ENCODE measurements at regions not wholly inside any gene's neighbourhood (a gene's known extent, or its start where the extent isn't known, plus 50 kb on each side); places are given as distances from the start of the nearest gene placed in this dataset.

DNA sequence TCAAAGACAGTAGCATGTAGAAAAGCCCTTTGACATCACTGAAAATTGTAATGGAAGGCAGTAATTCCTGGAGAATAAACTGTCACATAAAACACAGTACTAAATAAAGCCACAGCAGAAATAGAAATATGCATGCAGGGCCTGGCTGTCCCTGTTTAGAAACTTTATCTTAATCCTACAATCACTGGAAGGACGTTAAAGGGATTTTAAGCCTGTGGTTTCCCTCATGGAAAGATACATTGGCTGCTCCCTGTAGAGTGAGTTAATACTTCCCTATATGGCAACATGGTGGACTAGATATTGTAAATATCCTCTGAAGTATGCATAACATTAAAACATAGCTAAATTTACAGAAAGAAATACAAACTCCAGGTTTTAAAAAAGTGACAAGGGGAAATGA, 1334.9 kb upstream of the CELF2 start:
- intact Hi-C loops (cut with DNase I), result no loop called here
- Histone ChIP-seq H3K27ac (ENCODE audit: low read depth in 2 of 2, low read length in 2 of 2) (no peak overlapping the region), H3K9me3 (ENCODE audit: control insufficient read depth in 2 of 3, insufficient read depth in 1 of 3, low read length in 3 of 3) (no peaks in the 10 kb centered on the region), H3K4me1 (ENCODE audit: control insufficient read depth in 2 of 3, insufficient read depth in 2 of 3, low read depth in 1 of 3, low read length in 3 of 3) (no peaks in the 10 kb centered on the region), H3K9ac (ENCODE audit: low read length in 3 of 3) (no peak overlapping the region), H3K27me3 (ENCODE audit: control insufficient read depth, insufficient read depth, low read length) (no peaks in the 10 kb centered on the region), H3K4me3 (ENCODE audit: low read length in 3 of 3) (no peak overlapping the region), H3K36me3 (ENCODE audit: control insufficient read depth in 2 of 3, insufficient read depth in 3 of 3, low read length in 3 of 3) (no peaks in the 10 kb centered on the region)
- DNase-seq, result no peak
- TF ChIP-seq CTCF (IDR thresholded peaks at IDR 0.05; ENCODE audit: borderline replicate concordance, extremely low read depth, insufficient read depth), result no peak
- no peak for FAIRE-seq

DNA sequence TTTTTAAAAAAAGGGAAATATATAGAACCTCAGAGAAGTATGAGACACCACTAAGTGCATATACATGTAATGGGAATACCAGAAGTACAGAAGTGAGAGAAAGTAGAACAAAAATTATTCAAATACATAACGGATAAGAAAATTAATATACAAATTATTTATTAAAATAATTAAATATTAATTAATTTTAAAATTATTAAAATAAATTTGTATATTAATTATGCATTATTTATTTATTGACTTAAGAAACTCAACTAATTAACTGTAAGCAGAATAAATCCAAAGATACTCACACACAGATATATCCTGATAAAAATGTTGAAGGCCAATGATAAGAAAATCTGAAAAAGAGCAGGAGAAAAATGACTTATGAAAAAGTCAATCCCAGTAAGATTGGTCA, 1333.5 kb upstream of the CELF2 start:
- Histone ChIP-seq H3K4me1 (ENCODE audit: control insufficient read depth in 2 of 3, insufficient read depth in 2 of 3, low read depth in 1 of 3, low read length in 3 of 3) (no peaks in the 10 kb centered on the region), H3K9ac (ENCODE audit: low read length in 3 of 3) (no peak overlapping the region), H3K9me3 (ENCODE audit: control insufficient read depth in 2 of 3, insufficient read depth in 1 of 3, low read length in 3 of 3) (no peaks in the 10 kb centered on the region), H3K4me3 (ENCODE audit: low read length in 3 of 3) (no peak overlapping the region), H3K36me3 (ENCODE audit: control insufficient read depth in 2 of 3, insufficient read depth in 3 of 3, low read length in 3 of 3) (no peaks in the 10 kb centered on the region), H3K27ac (ENCODE audit: low read depth in 2 of 2, low read length in 2 of 2) (no peak overlapping the region), H3K27me3 (ENCODE audit: control insufficient read depth, insufficient read depth, low read length) (no peaks in the 10 kb centered on the region)
- TF ChIP-seq CTCF (IDR thresholded peaks at IDR 0.05; ENCODE audit: borderline replicate concordance, extremely low read depth, insufficient read depth), result no peak
- peak; percentile 68 for FAIRE-seq
- intact Hi-C loops (cut with DNase I), result no loop called here
- no peak for DNase-seq

DNA sequence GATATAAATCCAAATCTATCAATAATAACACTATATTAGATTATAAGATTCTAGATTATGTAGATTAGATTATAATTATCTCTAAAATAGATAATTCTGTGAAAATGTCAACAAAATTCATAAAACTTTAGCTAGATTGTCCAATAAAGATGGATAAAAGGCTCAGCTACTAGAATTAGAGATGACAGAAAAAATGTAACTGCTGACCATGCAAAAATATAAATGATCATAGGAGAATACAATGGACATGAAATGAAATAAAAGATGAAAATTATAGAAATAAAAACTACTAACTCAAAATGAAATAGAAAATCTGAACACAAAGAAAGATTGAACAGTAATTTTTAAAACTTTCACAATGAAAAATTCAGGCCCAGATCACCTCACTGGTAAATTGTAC, 1332.1 kb upstream of the CELF2 start:
- H3K4me1 ChIP-seq (ENCODE audit: control insufficient read depth in 2 of 3, insufficient read depth in 2 of 3, low read depth in 1 of 3, low read length in 3 of 3), result no peaks in the 10 kb centered on the region
- H3K4me3 ChIP-seq (ENCODE audit: low read length in 3 of 3), result no peak overlapping the region
- FAIRE-seq, result no peak
- H3K27me3 ChIP-seq (ENCODE audit: control insufficient read depth, insufficient read depth, low read length), result no peaks in the 10 kb centered on the region
- no peak for DNase-seq
- no peaks in the 10 kb centered on the region for H3K36me3 ChIP-seq (ENCODE audit: control insufficient read depth in 2 of 3, insufficient read depth in 3 of 3, low read length in 3 of 3)
- no peaks in the 10 kb centered on the region for H3K9me3 ChIP-seq (ENCODE audit: control insufficient read depth in 2 of 3, insufficient read depth in 1 of 3, low read length in 3 of 3)
- intact Hi-C loops (cut with DNase I), result no loop called here
- no peak overlapping the region for H3K27ac ChIP-seq (ENCODE audit: low read depth in 2 of 2, low read length in 2 of 2)
- no peak for TF ChIP-seq CTCF (IDR thresholded peaks at IDR 0.05; ENCODE audit: borderline replicate concordance, extremely low read depth, insufficient read depth)
- no peak overlapping the region for H3K9ac ChIP-seq (ENCODE audit: low read length in 3 of 3)

DNA sequence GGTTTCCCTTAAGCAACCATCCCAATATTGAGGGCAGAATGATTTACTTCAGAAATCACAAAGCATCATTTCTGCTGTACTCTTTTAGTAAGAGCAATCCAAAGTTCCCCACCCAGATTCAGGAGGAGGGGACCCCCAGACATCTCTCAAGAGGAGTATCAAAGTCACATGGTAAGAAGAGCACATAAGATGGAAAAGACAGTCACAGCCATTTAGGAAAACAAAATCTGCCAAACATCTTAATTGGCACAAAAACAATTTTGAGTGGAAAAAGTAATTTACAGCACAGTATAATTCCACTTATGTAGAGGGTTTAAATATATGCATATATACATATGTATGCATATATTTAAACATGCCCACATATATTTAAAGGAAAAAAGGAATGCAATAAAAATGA, 1329.0 kb upstream of the CELF2 start:
- TF ChIP-seq CTCF (IDR thresholded peaks at IDR 0.05; ENCODE audit: borderline replicate concordance, extremely low read depth, insufficient read depth), result no peak
- no peaks in the 10 kb centered on the region for H3K27me3 ChIP-seq (ENCODE audit: control insufficient read depth, insufficient read depth, low read length)
- H3K9ac ChIP-seq (ENCODE audit: low read length in 3 of 3), result no peak overlapping the region
- H3K4me1 ChIP-seq (ENCODE audit: control insufficient read depth in 2 of 3, insufficient read depth in 2 of 3, low read depth in 1 of 3, low read length in 3 of 3), result no peaks in the 10 kb centered on the region
- DNase-seq (no peak), FAIRE-seq (no peak)
- H3K27ac ChIP-seq (ENCODE audit: low read depth in 2 of 2, low read length in 2 of 2), result no peak overlapping the region
- H3K9me3 ChIP-seq (ENCODE audit: control insufficient read depth in 2 of 3, insufficient read depth in 1 of 3, low read length in 3 of 3), result no peaks in the 10 kb centered on the region
- H3K36me3 ChIP-seq (ENCODE audit: control insufficient read depth in 2 of 3, insufficient read depth in 3 of 3, low read length in 3 of 3), result no peaks in the 10 kb centered on the region
- intact Hi-C loops (cut with DNase I), result no loop called here
- no peak overlapping the region for H3K4me3 ChIP-seq (ENCODE audit: low read length in 3 of 3)

Measured in kidney (tissue), 13 donors.